AG04449 (cell line): ENCODE measurements at regions not wholly inside any gene's neighbourhood (a gene's known extent, or its start where the extent isn't known, plus 50 kb on each side); places are given as distances from the start of the nearest gene placed in this dataset.

ENCODE experiments used
- CTCF ChIA-PET: fragments of 350-600 bp; formaldehyde crosslinking; extraction: SDS; loops from one replicate; lab custom pipeline; 2021; ENCODE audit warnings: antibody characterized with exemption; lab: Yijun Ruan, JAX
- POLR2A ChIA-PET: fragments of 400-600, 350-600 bp; formaldehyde crosslinking; extraction: SDS; loops from one replicate; lab custom pipeline; 2020; ENCODE audit warnings: antibody characterized with exemption, inconsistent platforms; lab: Yijun Ruan, JAX
- DNase-seq: peaks from one replicate; pipeline ENCODE4 v3.0.0-alpha.2; 2010; ENCODE audit warnings: low read depth, low spot score
- H3K4me3 ChIP-seq: 2 replicates; pipeline ENCODE4 v1.5.1; 2011; ENCODE audit warnings: low read depth, mild to moderate bottlenecking, control low read depth, low read length
- CTCF ChIP-seq: IDR thresholded peaks from one replicate; pipeline ENCODE4 v1.5.1; 2011; ENCODE audit warnings: mild to moderate bottlenecking, moderate library complexity, low read length, control low read depth, inconsistent platforms; ENCODE audit not compliant: insufficient read depth; ENCODE audit errors: missing control alignments

DNA sequence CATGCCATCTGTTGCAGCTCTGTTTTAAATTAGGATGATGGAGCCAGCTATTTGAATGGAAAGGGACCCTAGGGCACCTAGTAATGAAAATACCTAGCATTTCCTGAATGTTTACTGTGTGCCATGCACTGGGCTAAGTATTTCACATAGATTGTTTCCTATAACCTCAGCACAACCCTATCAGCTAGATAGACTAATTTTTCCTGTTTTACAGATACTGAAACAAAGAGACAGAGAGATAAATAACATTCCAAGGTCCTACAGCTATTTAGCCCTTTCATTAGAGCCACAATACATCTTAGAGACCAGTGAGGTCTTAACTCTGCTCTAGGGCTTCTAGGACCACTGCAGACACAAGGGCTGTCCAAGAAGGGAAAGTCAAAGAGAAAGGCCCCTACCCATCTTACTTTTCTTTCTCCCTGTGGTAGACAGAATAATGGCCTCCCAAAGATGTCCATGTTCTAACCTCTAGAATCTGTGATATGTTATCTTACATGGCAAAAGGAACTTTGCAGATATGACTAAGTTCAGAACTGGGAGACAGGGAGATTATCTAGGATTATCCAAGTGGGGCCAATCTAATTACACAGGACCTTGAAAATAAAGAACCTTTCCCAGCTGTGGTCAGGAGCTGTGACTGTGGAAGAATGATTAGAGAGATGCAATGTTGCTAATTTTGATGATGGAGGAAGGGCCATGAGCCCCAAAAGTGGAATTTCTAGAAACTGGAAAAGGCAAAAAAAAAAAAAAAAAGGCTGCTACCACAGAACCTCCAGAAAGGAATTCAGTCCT, 157.0 kb downstream of the CCDC34 start:
- DNase-seq = no peak
- H3K4me3 ChIP-seq = no peak overlapping the region
- no peak for TF ChIP-seq CTCF
- ChIA-PET POLR2A (no interaction called here), CTCF (interaction anchor here (0.6 to 4.9 kb wide), 4 partner anchors 9 to 280 kb away, joined by 3 to 23 read pairs (median 4); no protein-coding TSS in a partner anchor)

DNA sequence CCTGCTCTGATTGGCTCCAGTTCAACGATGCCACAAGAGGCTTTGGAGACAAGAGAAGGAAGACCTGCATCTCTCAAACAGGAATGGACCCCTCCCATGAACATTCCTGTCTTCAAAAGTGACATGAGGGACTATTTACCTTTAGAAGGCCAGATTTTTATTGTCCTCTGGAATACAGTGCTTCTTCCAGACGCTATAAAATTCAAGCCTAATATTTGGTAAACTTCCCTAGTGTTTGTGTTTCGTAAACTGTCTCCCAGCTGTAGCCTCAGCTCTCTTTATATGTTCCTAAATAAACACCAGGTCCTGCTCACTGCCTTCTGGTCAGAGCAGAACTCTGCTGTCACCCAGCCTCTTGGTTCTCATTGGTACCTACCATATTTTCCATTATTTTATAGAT, 157.8 kb downstream of the CCDC34 start:
- no peak for TF ChIP-seq CTCF
- ChIA-PET POLR2A (no interaction called here), CTCF (interaction anchor here (0.6 to 4.9 kb wide), 5 partner anchors 9 to 281 kb away, joined by 3 to 23 read pairs (median 4); no protein-coding TSS in a partner anchor)
- no peak for DNase-seq
- H3K4me3 ChIP-seq = no peak overlapping the region

- ChIA-PET POLR2A (no interaction called here), CTCF (interaction anchor here (1.1 to 6.4 kb wide), 5 partner anchors 11 to 282 kb away, joined by 3 to 35 read pairs (median 5); no protein-coding TSS in a partner anchor)
- no peak overlapping the region for H3K4me3 ChIP-seq
- DNase-seq = no peak
- TF ChIP-seq CTCF = peak; percentile 27
These were observed 158.5 kb downstream of the CCDC34 start for GRCh38 chr11:27204529-27204928.

GRCh38 chr11:27203077-27203647, 159.9 kb downstream of the CCDC34 start:
- no peak for TF ChIP-seq CTCF
- CTCF ChIA-PET = interaction anchor here (0.8 to 6.4 kb wide), 8 partner anchors 8 to 295 kb away, joined by 3 to 35 read pairs (median 8); no protein-coding TSS in a partner anchor
- no peak for DNase-seq
- POLR2A ChIA-PET = no interaction called here
- no peak overlapping the region for H3K4me3 ChIP-seq

DNA sequence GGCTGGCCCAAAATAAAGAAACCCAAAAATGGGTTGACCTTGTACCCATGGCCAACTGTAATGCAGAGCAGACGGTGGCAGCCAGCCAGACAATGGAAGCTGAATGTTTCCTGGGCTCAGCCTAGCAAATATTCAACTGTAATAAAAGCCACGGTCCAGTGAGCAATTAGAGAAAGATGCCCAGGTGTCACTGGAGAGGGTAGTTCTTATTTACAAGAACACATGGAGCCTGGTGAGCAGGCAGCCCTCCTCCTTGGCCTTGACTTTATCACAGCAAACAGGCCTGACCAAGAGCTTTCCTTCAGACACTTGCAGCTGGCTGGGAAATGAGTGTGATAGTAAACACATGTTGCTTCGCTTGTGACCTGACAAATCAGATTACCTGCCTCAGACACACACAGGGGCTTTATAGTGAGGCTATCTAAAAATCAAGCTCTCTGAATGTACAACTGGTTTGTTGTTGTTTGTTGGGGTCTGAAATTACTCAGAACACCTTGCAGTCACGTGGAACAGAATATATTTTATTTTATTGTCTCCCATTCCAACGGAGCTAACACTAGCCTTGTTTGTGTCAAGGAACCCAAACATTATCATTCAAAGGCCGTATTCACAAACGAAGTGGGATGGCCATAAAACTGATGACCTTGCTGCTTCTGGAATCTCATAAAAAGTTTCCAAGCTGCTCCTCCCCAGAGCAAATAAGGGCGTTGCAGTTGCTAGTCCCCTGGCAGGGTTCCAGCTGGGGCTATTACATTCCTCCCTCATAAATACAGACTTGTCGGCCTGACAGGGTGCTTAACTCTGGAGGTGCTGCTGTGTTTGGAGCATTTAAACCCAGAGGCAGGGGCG, 161.1 kb downstream of the BBOX1 start:
- H3K4me3 ChIP-seq = no peak overlapping the region
- CTCF ChIA-PET = interaction anchor here (1.0 to 6.4 kb wide), 10 partner anchors 8 to 296 kb away, joined by 3 to 35 read pairs (median 8); no protein-coding TSS in a partner anchor
- no peak for DNase-seq
- no peak for TF ChIP-seq CTCF
- POLR2A ChIA-PET = interaction anchor here (0.7 kb wide), 1 partner anchor 1211 kb away, joined by 3 read pairs; no protein-coding TSS in a partner anchor
